IPS-18a (cell line): ENCODE measurements at regions not wholly inside any gene's neighbourhood (a gene's known extent, or its start where the extent isn't known, plus 50 kb on each side); places are given as distances from the start of the nearest gene placed in this dataset.

Source experiments
- H3K27ac ChIP-seq: one replicate; pipeline ENCODE4 v1.5.1; 2013; ENCODE audit warnings: low read length
- H3K27me3 ChIP-seq: one replicate; pipeline ENCODE4 v1.6.1; 2013; ENCODE audit warnings: mild to moderate bottlenecking, low read length; ENCODE audit not compliant: control insufficient read depth, insufficient read depth
- H3K36me3 ChIP-seq: one replicate; pipeline ENCODE4 v1.6.1; 2013; ENCODE audit warnings: low read depth, low read length; ENCODE audit not compliant: control insufficient read depth
- H3K4me1 ChIP-seq: one replicate; pipeline ENCODE4 v1.6.1; 2013; ENCODE audit warnings: low read depth, low read length; ENCODE audit not compliant: control insufficient read depth
- H3K4me3 ChIP-seq: one replicate; pipeline ENCODE4 v1.5.1; 2013; ENCODE audit warnings: low read length
- H3K9ac ChIP-seq: one replicate; pipeline ENCODE4 v1.6.1; 2013; ENCODE audit warnings: mild to moderate bottlenecking, low read length, moderate library complexity
- H3K9me3 ChIP-seq: one replicate; pipeline ENCODE4 v1.6.1; 2013; ENCODE audit warnings: low read depth, low read length; ENCODE audit not compliant: control insufficient read depth

DNA sequence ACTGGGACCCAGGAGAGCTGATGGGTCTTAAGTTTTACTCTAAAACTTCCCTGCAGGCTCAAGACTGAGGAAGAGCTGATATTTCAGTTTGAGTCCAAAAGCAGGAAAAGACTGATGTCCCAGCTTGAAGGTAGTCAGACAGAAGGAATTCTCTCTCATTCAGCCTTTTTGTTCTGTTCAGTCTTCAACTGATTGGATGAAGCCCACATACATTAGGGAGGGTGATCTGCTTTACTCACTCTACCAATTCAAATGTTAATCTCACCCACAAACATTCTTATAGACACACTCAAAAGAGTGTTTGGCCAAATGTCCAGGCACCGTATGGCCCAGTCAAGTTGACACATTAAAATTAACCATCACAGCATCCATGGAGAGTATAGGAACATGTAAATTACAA lies 173.5 kb downstream of the KCNRG start:
- Histone ChIP-seq H3K4me1 (peaks cover 15% of the 10 kb centered on the region), H3K36me3 (no peaks in the 10 kb centered on the region), H3K4me3 (no peak overlapping the region), H3K9me3 (no peaks in the 10 kb centered on the region), H3K27me3 (no peaks in the 10 kb centered on the region), H3K27ac (no peak overlapping the region), H3K9ac (no peak overlapping the region)

- H3K36me3 ChIP-seq, result no peaks in the 10 kb centered on the region
- no peak overlapping the region for H3K4me3 ChIP-seq
- peaks cover 15% of the 10 kb centered on the region for H3K4me1 ChIP-seq
- H3K9ac ChIP-seq, result no peak overlapping the region
- H3K27me3 ChIP-seq, result no peaks in the 10 kb centered on the region
- no peaks in the 10 kb centered on the region for H3K9me3 ChIP-seq
- H3K27ac ChIP-seq, result no peak overlapping the region
Measured at GRCh38 chr13:50189450-50189849, 174.2 kb downstream of the KCNRG start.

- H3K9ac ChIP-seq, result no peak overlapping the region
- H3K4me3 ChIP-seq, result no peak overlapping the region
Measured at GRCh38 chr13:50191004-50191403, 175.8 kb downstream of the KCNRG start.

DNA sequence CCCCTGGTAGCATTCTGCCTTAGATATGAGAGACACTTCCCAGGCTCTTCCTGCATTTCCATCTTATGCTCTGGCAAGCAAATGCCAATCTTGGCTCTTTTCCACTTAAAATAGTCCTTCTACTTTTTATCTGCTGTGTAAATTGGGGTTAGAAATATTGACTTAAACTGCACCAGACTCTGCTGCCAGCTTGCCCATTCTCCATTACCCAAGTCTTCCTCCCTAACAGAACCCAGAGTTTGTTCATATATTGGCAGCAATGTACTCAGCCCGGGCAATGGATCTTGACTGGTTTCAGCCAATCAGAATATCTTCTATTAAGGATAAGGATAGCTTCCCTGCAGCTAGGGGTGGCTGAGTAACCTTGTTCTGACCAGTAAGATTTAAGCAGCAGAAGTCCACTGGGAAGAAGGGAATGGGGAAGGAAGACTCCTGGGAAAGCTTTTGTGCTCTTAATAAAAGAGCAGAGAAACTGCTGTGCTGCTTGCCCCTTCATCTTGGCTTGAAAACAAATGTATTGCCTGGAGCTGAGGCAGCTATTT lies 177.1 kb downstream of the KCNRG start:
- Histone ChIP-seq H3K27ac (no peak overlapping the region), H3K27me3 (no peaks in the 10 kb centered on the region), H3K9ac (no peak overlapping the region), H3K4me1 (peaks cover 15% of the 10 kb centered on the region), H3K36me3 (no peaks in the 10 kb centered on the region), H3K9me3 (no peaks in the 10 kb centered on the region), H3K4me3 (no peak overlapping the region)

More at GRCh38 chr13:50191004-50191403, 175.8 kb downstream of the KCNRG start:
- H3K36me3 ChIP-seq, result no peaks in the 10 kb centered on the region
- H3K27ac ChIP-seq, result no peak overlapping the region
- H3K4me1 ChIP-seq, result peaks cover 15% of the 10 kb centered on the region
- H3K9me3 ChIP-seq, result no peaks in the 10 kb centered on the region
- no peaks in the 10 kb centered on the region for H3K27me3 ChIP-seq

GRCh38 chr13:50195045-50195444 lies 179.8 kb downstream of the KCNRG start:
- peaks cover 8% of the 10 kb centered on the region for H3K4me1 ChIP-seq
- H3K36me3 ChIP-seq, result no peaks in the 10 kb centered on the region
- H3K9me3 ChIP-seq, result no peaks in the 10 kb centered on the region
- H3K27me3 ChIP-seq, result no peaks in the 10 kb centered on the region
- H3K27ac ChIP-seq, result no peak overlapping the region
- H3K9ac ChIP-seq, result no peak overlapping the region
- H3K4me3 ChIP-seq, result no peak overlapping the region

GRCh38 chr13:50196118-50196517 lies 180.9 kb downstream of the KCNRG start:
- Histone ChIP-seq H3K9ac (no peak overlapping the region), H3K4me3 (no peak overlapping the region)

GRCh38 chr13:50197705-50198104 lies 182.5 kb downstream of the KCNRG start:
- no peak overlapping the region for H3K27ac ChIP-seq
- H3K4me1 ChIP-seq, result peaks cover 6% of the 10 kb centered on the region
- H3K36me3 ChIP-seq, result no peaks in the 10 kb centered on the region
- H3K4me3 ChIP-seq, result no peak overlapping the region
- no peak overlapping the region for H3K9ac ChIP-seq
- H3K9me3 ChIP-seq, result no peaks in the 10 kb centered on the region
- no peaks in the 10 kb centered on the region for H3K27me3 ChIP-seq

More at GRCh38 chr13:50196118-50196517, 180.9 kb downstream of the KCNRG start:
- H3K36me3 ChIP-seq, result no peaks in the 10 kb centered on the region
- H3K27ac ChIP-seq, result no peak overlapping the region
- no peaks in the 10 kb centered on the region for H3K27me3 ChIP-seq
- H3K9me3 ChIP-seq, result no peaks in the 10 kb centered on the region
- H3K4me1 ChIP-seq, result peaks cover 8% of the 10 kb centered on the region

DNA sequence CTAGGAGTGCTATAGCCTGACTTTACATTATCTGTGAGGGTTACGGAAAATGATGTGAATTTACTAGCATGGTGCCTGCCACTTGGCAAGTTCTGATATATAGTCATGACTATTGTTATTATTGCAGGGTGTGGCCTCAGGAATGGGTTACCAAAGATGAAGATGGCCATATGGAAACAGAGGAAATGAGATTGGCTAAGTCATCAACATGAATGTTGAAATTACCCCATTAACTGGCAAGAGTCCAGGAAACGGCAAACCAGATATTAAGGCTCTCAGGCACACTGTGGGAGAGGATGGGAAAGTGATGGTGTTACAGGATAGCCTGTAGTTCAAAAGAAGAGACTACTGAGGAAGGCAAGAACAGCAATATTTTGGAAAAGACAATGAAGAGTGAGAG lies 183.3 kb downstream of the KCNRG start:
- Histone ChIP-seq H3K36me3 (no peaks in the 10 kb centered on the region), H3K27ac (no peak overlapping the region), H3K9ac (no peak overlapping the region), H3K27me3 (no peaks in the 10 kb centered on the region), H3K4me1 (peaks cover 4% of the 10 kb centered on the region), H3K4me3 (no peak overlapping the region), H3K9me3 (no peaks in the 10 kb centered on the region)

DNA sequence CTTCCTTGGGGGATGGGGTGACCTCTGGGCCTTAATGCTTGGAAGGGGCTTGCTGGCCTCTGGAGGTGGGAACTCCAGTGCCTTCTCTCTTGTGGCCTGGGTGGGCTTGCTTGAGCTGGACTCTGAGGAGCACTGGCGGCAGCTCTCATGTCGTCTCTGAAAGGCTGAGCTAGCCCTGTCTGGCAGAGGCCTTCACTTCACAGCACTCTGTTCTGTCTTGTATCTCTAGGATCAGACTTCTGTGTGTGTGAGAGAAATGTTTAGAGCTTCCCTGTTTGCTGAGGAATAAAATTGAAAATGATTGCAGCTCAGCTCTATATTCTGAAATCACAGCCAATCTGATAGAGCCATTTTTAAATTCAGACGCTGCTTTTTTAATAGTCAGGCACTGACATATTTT lies 185.3 kb downstream of the KCNRG start:
- no peaks in the 10 kb centered on the region for H3K36me3 ChIP-seq
- H3K4me3 ChIP-seq, result no peak overlapping the region
- no peak overlapping the region for H3K9ac ChIP-seq
- peaks cover 4% of the 10 kb centered on the region for H3K4me1 ChIP-seq
- no peak overlapping the region for H3K27ac ChIP-seq
- no peaks in the 10 kb centered on the region for H3K9me3 ChIP-seq
- no peaks in the 10 kb centered on the region for H3K27me3 ChIP-seq

DNA sequence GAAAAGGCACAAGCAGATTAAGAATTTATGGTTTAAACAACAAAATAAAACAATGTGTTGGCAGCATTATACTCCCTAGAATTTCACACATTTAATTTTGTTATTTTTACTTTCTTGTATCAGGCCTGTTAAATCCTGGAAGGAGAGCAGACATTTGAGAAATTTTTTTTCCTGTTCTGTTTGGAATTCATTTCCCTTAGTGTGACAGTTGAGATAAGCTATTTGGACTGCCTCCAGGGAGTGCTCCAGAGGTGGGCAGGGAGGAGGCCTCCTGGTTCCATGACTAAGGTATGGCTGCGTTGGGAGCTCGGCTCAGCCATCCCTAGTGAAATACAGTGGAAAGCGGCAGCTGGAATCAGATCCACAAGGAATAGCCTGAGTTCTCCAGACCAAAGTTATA lies 185.7 kb downstream of the KCNRG start:
- H3K27ac ChIP-seq, result no peak overlapping the region
- H3K4me1 ChIP-seq, result peaks cover 4% of the 10 kb centered on the region
- H3K4me3 ChIP-seq, result no peak overlapping the region
- no peak overlapping the region for H3K9ac ChIP-seq
- no peaks in the 10 kb centered on the region for H3K36me3 ChIP-seq
- H3K9me3 ChIP-seq, result no peaks in the 10 kb centered on the region
- H3K27me3 ChIP-seq, result no peaks in the 10 kb centered on the region

- Histone ChIP-seq H3K9ac (no peak overlapping the region), H3K4me3 (no peak overlapping the region), H3K36me3 (no peaks in the 10 kb centered on the region), H3K27me3 (no peaks in the 10 kb centered on the region), H3K4me1 (peaks cover 4% of the 10 kb centered on the region), H3K27ac (no peak overlapping the region), H3K9me3 (no peaks in the 10 kb centered on the region)
Measured at GRCh38 chr13:50202485-50202884, 187.2 kb downstream of the KCNRG start.

DNA sequence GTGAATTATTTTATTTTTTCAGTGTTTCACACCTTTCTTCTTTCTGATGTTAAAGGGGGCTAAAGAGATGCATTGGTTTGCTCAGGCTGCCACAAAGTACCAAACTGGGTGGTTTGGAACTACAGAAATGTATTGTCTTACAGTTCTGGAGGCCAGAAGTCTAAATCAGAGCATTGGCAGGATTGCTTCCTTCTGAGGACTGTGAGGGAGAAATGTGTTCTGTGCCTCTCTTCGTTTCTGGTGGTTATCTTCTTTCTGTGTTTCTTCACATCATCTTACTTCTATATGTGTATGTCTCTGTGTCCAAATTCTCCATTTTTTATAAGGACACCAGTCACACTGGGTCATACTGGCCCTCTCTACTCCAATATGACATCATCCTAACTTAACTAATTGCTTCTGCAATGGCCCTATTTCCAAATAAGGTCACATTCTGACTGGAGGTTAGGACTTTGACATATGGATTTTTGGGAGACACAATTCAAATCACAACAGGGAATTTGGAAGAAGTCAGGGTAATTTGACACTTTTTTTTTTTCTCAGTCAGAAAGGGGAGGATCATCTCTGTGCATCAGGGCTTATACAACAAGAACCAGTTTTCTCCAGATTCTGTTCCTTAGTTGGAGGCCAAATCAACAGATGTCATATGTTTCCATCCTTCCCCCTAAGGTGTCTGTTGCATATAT lies 188.2 kb downstream of the KCNRG start:
- Histone ChIP-seq H3K27me3 (no peaks in the 10 kb centered on the region), H3K4me1 (peaks cover 4% of the 10 kb centered on the region), H3K27ac (no peak overlapping the region), H3K9me3 (no peaks in the 10 kb centered on the region), H3K36me3 (no peaks in the 10 kb centered on the region), H3K4me3 (no peak overlapping the region), H3K9ac (no peak overlapping the region)
